K562 (cell line): ENCODE measurements at regions not wholly inside any gene's neighbourhood (a gene's known extent, or its start where the extent isn't known, plus 50 kb on each side); places are given as distances from the start of the nearest gene placed in this dataset.

ENCODE experiments used
- CUX1 ChIP-seq: fragments of 200-800 bp; sonication (Bioruptor generic); IDR thresholded peaks from 2 replicates; pipeline ENCODE4 v1.6.1; 2016; ENCODE audit warnings: missing genetic modification characterization, missing compliant biosample characterization
- DMBX1 ChIP-seq: fragments of 250-450 bp; sonication (Bioruptor Pico); IDR thresholded peaks from 2 replicates; pipeline ENCODE4 v1.8.0; 2022; ENCODE audit warnings: inconsistent platforms, mild to moderate bottlenecking, moderate library complexity, borderline replicate concordance
- HMGN3 ChIP-seq: IDR thresholded peaks from 2 replicates; pipeline ENCODE4 v1.6.1; 2011; ENCODE audit warnings: borderline replicate concordance, low read depth, mild to moderate bottlenecking, mixed read lengths, low read length; ENCODE audit not compliant: insufficient read length; ENCODE audit errors: extremely low read depth
- HNRNPL ChIP-seq: fragments of 200-400 bp; formaldehyde crosslinking; IDR thresholded peaks from 2 replicates; pipeline ENCODE4 v1.6.1; 2017; ENCODE audit warnings: low read depth, mild to moderate bottlenecking, low read length
- MEF2D ChIP-seq: conservative IDR thresholded peaks from 2 replicates; pipeline ENCODE4 v1.6.1; 2016; ENCODE audit warnings: low read depth, missing genetic modification characterization, missing compliant biosample characterization
- RFX5 ChIP-seq: IDR thresholded peaks from 2 replicates; pipeline ENCODE4 v1.6.1; 2011; ENCODE audit warnings: low read depth, mild to moderate bottlenecking, improper control_type of control experiment, low read length
- SPI1 ChIP-seq: IDR thresholded peaks from 2 replicates; pipeline ENCODE4 v1.6.1; 2011; ENCODE audit warnings: low read depth, low read length, control low read depth, borderline replicate concordance
- ZNF830 ChIP-seq: fragments of 250-450 bp; sonication (Bioruptor Pico); IDR thresholded peaks from 2 replicates; pipeline ENCODE4 v1.5.0; 2021; ENCODE audit warnings: mild to moderate bottlenecking

- TF ChIP-seq CUX1: no peak
- no peak for TF ChIP-seq HNRNPL
- no peak for TF ChIP-seq ZNF830 (CRISPR knock-in tag)
- no peak for TF ChIP-seq SPI1
- no peak for TF ChIP-seq MEF2D
- TF ChIP-seq HMGN3: no peak
- TF ChIP-seq DMBX1 (CRISPR knock-in tag): no peak
- no peak for TF ChIP-seq RFX5
These were observed 1079.3 kb upstream of the CDH9 start (continued) for GRCh38 chr5:28117691-28118090.
